Activated effector memory CD4-positive, alpha-beta T cell treated with anti-CD3 and anti-CD28 coated beads, Interleukin-2, amount 50 U/mL, for 16 hours (primary cell): ENCODE measurements at regions not wholly inside any gene's neighbourhood (a gene's known extent, or its start where the extent isn't known, plus 50 kb on each side); places are given as distances from the start of the nearest gene placed in this dataset.

Experiments used
- DNase-seq: peaks from one replicate; pipeline ENCODE4 v3.0.0-alpha.2; 2020

DNA sequence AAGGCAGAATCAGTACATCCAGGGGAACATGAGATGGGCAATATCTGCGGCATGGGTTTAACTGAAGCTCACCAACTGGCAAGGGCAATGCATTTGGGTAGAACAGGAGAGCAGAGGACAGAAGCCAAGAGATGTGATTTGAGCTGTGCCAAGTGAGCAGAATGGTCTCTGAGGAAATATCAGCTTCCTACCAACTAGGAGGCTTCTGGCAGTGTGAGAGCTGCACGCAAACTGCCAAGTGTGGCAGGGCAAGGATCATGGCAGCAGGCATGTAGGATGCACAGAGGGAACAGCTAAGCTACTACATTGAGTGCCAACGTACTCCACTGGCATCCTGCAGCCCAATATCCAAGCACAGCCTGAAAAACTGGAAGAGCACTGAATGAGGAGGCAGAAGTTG is 1036.5 kb downstream of the TUSC7 start:
- no peak for DNase-seq

DNA sequence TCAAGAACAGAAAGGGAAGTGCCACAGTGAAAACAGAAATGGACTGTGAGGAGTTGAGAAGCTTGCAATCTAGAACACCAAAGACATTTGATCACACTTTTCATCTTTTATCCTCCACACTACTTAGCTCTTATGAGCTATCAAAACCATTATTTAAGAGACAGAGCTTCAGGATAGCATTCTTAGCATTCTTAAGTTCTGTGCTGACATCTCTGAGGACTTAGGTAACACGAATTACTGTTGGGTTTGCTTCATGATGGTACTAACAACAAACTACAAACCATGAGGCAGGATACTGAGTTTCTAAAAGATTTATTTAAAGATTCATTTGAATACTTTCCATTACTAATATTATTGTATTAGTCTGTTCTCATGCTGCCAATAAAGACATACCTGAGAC is 1038.6 kb downstream of the TUSC7 start:
- DNase-seq, result no peak

DNA sequence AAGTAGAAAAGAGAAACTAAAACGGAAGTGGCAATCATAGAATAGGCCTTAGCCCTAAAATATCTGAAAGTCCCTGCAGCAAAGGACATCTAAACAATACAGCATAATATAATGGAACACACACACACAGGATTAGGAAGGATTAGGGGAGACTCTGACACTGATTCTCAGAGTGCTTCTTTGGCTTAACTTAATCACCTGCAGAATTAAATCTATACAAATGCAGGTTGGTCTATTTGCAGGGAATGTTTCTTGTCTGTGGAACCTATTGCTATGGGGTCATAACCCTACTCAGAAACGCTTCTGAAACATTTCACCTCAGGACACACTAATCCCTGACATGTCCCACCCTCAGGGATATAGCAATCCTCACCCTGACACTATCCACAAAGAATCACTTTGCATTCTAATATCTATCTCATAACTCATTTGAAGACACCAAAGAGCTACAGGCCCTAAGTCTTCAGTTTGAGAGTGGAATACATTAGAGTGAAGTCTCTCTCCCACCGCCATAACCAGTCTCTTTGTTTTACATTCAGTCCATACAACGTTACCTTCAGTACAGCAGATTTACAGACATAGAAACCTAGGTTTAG is 1041.2 kb downstream of the TUSC7 start:
- DNase-seq, result no peak

DNA sequence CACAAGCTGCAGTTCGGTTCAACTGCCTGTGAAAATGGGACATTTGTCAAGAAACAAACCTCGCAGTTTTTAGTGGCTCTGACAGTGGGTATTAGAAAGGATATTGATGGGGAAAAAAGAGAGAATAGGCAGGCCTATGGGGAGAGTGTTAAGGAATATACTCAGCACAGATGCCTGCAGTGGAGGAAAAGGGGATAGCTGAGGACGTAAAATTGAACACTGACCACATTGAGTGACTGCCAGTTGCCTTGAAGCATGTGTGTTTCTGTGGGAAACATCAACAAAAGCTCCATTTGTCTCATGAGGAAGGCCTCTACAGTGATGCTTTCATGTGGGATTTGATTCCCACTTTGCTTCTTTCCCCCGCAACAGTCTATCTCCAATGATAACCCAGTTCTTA is 1042.1 kb downstream of the TUSC7 start:
- no peak for DNase-seq

DNA sequence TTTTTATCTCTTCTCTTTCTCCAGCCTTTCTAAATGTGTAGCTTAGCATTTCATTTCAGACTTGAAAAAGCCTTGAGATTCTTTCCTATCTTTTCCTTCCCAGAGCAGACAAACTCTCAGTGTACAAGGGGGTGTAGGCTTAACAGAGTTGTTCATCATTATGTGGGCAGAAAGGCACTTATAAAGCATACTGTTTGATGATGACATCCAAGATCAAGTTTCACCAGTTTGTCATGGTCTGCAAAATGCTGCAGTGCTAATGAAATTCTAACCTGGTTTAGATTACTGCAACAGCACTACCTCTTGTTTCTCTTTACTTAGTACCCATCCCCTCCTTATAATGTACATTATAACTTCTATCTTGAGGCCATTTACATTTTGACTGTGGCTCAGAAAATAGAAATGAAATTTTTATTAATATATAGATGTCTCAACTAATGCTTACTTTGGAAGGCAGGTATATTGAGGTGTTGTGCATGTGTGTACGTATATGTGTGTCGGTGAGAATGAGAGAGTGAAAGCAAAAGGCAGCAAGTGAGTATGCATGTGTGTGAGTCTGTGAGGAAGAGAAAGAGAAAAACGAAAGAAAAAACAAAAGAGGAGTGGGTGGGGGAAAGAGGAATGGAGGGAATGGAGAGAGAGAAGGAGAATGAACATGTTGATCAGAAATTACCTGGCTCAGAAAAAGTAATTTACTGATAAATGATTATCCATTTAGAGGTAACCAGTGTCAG is 1043.6 kb downstream of the TUSC7 start:
- DNase-seq, result no peak

DNA sequence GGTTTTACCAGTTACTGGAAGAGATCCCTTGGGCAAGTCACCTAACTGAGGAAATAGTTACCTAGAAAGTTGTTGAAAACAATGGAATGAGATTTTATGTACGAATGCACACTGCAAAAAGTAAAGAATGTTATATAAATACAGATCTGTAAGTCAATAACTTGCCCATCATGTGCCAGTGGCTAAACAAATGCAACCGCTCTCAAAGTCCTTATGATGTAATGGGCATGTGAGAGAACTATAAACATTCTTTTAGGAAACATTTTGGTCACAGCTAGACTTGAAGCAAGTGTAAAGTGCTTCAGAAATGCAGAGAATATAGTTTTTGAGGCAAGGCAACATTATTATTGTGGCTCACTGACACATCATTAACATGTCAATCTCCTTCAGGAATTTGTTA is 1044.5 kb downstream of the TUSC7 start:
- DNase-seq, result no peak

DNA sequence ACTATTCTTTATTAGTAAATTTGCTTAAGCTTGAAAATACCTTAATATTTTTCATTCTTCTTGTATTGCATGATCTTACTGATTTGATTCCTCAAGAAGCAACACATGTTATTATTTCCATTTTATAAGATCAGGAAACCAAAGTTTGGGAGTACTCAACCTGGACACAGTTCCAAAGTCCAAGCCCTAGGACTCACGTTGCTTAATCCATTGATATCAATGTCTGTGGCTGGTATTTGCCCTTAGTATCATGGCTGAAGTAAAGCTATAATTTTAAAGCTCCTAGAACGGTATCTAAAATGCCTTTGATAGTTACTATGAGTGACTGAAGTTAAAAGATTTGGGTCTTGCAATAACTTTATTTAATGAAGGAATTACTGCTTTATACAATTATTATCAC is 1045.3 kb downstream of the TUSC7 start:
- no peak for DNase-seq

DNA sequence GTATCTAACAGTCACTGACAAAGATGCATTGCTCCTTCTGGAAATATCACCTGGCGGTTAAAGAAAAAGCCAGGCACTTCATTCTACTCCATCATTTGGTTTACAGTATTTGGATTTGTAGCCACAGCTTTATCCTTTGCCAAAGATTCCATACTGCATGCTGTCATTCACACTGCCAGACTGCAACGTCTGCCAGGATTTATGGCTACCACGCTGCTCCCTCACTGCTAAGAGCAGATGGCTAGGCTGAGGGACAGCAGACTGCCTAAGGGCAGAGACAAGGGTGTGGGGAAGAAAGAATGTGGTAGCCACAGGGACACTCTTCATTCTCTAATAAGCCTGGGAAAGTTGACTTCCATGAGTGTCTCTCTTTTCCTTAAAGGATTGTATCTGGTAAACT is 1047.0 kb downstream of the TUSC7 start:
- no peak for DNase-seq

DNA sequence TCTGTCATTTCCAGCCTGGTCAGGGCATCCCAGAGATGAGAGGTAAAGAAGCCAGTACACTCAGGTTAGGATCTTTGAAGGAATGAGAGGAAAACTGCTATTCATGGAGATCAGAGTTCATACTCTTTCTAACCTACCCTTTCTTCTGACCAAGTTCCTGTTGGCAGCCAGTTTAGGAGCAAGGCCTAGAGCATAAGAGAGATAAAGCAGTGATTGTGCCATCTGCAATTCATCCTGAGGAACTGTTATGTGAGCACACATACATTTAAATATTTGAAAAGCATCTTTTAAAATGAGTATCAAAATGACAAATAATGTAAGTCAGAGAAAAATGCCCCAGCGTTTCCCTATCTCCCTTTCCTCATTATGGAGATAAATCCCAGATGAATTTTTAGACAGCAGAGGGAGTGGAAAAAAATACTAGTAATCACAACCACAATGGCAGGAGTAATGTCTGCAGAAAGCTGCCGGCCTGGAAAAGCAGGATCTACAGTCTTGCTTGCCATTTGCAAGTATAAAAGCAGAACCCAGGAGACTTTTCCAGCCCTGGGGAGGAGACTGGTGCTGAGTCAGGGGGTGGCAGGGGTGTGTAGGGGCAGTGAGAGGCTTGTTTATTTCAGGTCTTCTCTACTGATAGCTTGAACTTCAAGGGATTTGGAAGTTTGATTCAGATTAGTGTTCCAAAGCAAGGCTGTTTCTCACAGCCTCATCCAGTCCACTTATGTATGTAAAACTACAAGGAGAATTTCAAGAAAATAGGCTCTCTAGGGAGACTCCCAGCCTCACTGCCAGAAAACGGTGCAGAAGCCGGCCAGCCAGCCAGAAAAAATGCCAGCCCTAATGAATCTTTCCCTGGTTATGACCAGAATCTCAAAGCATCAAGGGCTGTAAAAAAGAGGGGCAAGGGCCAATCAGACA is 1052.4 kb downstream of the TUSC7 start:
- DNase-seq, result no peak

DNA sequence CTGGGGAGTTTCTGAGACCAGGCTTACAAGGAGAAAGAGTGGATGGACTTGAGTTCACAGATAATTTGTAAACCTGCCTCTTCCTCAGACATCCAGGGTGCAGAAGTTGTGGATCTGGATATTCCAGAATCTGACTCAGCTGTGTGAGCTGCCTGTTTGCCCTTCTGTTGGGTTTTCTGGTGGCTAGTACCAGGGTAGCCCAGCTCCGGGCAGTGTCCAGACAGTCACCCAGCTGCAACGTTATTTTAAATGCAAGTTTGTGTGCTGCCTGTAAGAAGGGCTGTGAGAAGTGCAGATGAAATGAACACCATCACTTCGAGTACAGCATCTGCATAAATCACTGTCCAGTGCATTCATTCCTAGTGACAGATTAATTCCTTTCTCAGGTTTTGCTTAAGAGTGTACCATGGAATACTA is 1053.0 kb downstream of the TUSC7 start:
- DNase-seq, result no peak

DNA sequence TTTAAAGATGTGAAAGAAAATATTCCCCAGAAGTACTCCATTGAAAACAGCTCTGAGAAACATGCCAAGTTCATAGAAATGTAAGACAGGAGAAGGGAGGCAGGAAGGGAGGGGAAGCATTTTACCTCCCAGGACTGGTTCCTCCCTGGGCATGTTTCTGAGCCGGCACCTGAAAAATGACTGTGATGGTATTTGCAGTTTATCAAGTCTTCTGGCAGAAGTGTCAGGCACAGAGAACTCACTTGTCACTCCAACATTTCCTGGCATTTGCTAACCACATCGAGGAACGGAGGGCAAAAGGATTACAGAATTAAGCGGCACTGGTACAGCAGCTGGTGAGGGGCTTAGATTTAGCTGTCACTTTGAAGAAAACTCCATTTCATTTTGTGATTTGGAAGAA is 1054.0 kb downstream of the TUSC7 start:
- no peak for DNase-seq

DNA sequence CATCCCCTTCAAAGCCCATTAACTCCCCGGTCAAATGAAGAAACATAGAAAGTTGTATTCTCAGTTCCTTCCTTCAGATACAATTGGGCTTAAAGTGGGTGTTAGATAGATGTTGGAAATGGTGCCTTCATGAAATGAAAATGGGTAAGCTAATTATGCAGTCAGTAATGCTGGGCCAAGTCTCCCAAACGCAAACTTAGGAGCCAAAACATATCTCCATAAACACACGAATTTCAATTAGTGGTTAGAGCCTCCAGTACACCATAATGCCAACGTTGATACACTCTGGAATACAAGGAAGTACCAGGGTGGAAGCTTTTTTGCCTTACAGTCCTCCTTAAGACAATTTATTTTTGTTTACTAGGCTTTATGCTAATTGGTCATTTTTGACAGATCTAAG is 1059.0 kb downstream of the TUSC7 start:
- no peak for DNase-seq

DNA sequence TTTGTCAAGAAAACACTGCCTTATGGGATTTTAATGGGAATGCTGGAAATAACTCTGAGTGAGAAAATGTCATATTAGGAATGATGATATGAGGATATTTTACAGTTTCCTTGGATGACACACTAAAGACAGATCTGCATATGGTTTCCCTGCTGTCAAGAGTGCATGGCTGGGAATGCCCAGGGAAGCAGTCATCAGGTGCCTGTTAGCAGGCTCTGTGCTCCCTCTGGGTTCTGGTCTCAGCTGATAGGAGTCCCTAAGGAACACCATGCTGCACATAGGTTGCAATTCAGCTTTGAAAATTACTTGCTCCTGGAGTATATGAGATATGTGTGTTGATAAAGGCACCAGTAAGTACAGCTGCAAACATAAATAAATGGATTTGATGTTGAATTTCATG is 1064.6 kb downstream of the TUSC7 start:
- DNase-seq, result no peak

DNA sequence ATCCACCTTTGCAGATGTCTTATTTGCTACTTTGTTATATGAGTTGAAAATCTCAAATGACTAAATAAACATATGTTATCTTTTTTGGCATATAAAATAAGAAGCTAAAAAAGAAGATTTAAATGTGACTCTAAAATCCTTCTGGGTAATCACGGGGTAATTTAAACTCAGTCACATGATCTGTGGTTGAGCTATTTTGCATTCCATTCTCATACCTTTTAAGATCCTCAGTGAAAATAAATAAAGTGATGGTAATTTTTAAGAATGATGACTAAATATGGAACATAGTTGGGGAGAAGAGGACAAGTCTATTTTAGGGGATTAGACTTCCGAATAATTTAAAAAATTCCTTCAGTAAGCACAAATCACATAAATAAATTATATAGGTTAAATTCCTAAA is 1076.8 kb downstream of the TUSC7 start:
- DNase-seq, result no peak

DNA sequence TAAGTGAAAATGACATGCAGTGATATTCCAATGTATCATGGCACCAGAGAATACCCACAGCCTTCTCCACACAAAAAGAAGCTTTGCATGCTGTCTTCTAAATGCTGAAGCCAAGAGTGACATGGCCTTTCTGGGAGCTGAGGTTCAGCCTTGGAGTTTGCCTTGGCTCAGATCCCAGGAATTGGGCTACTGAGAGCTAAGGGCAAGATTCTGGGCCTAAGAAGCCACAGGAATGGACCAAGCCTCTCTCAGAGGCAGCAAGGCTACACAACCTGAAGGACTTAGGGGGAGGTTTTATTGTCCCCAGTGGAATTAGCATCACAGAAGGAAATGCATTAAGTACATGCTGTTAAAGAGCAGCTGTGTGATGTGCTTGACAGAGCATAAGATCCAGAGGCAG is 1078.5 kb downstream of the TUSC7 start:
- no peak for DNase-seq

DNA sequence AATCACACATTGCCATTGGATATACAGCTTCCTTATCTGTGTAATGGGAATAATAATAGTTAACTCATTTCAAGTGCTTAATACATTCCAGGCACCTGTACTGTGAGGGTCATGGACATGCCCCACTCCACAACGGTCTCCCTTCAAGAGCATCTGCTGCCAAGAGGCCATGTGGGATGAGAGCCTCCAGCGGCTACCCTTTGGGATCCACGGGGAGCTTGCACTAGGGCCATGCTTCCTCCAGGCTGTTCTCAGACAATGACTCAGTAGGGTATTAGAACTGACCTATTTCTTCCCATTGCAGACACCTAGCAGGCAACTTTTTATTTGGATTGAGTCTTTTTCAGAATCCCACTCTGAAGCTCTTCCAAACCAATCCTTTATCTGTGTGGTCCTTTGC is 1078.9 kb downstream of the TUSC7 start:
- DNase-seq, result no peak

DNA sequence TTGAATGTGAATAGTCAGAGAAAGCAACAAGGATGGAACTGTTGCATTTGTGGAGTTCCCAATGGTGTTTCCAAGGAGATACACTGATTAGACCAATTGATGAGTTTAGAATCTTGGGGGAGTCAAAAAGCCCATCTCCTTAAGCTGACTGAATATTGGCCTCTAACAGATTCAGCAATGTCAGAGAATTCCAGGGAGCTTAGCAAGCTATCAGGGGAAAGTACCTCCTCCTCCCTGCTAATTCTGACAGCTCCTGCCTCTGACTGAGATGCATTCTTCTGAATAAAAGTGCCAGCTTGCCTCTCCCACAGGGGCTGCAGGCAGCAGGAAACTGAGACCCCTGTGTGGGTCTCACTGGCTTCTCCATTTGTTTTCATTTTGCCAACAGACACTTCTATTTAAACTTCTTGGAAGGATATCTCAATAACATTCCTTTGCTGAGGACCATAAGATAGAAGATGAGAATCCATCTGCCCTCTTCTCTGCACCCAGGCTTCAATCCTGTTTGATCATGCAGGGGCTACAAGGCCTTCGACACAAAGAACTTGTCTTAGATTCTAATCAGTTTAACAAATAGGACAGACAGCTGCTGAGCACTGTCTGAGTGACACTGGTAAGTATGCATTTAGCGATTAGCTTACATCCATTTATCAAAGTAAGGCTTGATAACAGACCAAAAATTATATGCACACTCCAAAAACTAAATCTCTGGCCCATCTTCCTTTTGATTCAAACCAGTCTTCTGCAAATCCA is 1080.8 kb downstream of the TUSC7 start:
- DNase-seq, result no peak

DNA sequence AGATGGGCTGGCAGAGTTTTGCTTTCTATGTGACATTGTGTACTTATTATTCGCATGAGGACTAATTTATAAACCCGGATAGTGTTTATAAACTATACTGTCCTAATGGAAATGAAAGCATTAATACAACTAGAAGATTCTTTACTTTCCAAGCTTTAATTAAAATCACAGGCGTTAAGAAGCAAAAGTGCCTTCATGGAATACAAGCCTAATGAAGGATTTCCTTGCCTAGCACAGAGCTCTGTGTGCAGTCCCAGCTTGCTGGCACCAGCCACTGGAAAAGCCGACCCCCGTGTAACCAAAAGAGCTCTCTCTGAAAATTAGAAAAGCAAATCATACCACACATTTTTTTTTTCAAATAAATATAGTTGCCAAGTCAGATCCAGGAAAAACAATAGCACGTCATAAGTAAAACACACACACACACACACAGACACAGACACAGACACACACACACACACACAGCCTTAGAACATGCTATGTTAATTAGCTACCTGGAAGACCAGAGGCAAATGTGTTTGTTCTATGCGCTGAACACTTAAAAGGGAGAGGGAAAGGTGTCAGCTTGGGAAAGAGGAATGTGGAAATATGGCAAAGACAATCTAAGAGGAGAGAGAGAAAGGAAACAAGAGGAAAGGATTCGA is 1084.2 kb downstream of the TUSC7 start:
- DNase-seq, result no peak

DNA sequence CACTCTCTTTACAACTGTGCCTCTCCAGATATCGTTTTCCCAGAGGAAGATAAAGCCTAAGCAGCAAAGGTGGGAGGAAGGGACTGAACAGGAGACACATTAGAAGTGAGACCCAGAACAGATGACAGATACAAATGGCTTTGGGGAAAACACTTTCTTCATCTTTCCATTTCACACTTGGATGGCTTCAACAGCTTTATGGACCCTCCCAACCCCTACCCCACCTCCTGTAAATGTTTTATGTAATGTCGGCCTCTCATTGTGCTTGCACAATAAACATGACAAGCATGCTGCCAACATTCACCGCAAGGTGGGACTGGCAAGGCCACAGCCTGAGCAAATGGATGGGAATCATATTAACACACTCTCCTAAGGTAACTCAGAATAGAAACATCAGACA is 1088.6 kb downstream of the TUSC7 start:
- no peak for DNase-seq

DNA sequence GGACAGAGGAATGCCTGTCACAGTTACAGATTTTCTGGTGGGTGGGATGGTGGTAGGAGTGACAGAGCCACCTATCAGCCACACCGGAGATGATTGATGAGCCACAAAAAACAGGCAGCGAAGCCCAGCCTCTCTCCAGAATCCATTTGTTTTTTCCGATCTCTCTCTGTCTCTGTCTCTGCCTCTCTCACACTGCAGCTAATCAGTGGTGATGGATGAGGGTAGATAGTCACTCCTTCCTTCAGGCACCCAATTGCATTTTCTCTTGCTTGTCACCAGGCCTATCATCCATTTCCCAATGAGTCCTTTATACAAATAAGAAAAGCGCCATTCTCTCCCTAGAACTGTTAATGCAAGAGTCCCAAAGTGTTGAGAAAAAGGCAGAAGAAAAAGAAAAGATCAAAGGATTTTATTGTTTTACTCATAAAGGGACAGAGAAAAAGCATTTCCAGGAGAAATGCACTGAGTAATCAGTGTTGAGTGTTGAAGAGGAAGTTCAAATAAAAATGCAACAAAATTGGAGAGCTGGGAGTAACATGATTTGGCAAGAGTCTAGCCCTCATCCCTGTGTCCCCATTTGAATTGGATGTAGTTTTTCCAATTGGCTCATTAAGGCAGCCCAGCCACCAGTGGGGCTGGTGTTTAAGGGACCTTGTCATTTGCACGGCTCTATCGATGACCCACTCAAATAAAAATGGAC is 1089.3 kb downstream of the TUSC7 start:
- DNase-seq, result no peak

DNA sequence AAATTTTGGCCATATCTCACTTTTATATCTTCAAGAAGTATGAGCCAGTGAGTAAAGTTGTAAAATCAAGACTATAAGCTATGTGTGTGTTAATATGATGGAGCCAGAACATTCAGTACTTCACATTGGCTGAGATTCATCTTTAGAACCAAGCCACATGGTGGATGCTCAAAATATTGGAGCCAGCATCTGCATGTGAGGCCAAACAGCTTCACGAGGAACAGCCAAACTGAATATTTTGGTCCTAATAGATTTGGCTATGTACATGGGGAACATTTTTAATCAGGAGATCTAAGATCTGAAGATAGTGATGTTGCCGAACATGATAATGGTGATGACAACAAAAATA is 1089.8 kb downstream of the TUSC7 start:
- no peak for DNase-seq

DNA sequence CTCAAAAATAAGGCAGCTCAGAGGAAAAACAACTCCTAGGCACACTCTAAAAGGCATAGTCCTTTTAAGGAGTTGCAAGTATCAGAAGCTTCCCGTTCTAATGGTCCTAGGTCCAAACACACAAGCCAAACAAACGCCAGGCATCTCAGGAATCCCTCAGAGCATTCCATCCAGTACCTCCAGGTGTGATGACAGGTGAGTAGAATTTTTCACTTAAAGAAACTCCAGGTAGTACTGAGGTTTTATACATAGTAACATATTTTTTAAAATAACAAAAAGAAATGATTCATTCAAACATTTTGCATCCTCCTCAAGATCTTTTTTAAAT is 1092.3 kb downstream of the TUSC7 start:
- DNase-seq, result no peak
